ENCODE measurements at regions not wholly inside any gene's neighbourhood (a gene's known extent, or its start where the extent isn't known, plus 50 kb on each side); places are given as distances from the start of the nearest gene placed in this dataset.

DNA sequence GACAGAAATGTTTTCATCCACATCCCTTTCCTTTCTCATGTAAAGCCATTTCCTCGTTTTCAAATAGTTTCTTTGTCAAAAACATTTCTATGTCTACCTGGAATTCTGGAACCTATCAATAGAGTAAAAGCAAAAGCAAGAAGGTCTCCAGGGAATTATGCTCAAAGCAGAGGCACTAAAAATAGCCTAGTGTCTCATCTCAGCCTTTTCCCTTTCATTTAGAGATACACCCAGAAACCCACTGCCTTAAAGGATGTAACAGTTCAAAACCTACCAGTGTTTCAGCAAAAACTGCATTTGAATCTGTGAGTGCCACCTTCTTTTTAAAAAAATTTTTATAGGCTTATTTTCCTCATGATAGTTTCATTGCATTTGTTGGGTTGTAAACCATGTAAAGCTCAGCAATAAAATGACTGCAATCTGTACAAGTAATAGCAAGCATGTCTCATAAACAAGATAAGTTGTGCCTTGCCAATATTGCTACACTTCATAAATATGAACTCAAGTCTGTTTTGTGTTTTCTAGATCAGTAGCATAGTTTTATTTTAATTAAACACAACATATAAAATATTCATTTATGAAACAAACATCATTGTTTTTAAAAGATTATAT lies 927.3 kb upstream of the ACVR2A start:
- DNase-seq: no peak
- ChIA-PET POLR2A (no interaction called here), CTCF (no interaction called here)
- H3K4me1 ChIP-seq (ENCODE audit: control insufficient read depth in 2 of 2, insufficient read depth in 2 of 2, low read length in 2 of 2): no peaks in the 10 kb centered on the region
- no peak overlapping the region for H3K27ac Mint-ChIP-seq
- no peaks in the 10 kb centered on the region for H3K27me3 Mint-ChIP-seq
- H4K20me1 ChIP-seq (ENCODE audit: control insufficient read depth, insufficient read depth, low read length, poor library complexity, severe bottlenecking): no peaks in the 10 kb centered on the region
- no peak for TF ChIP-seq EZH2 (IDR thresholded peaks at IDR 0.05; ENCODE audit: borderline replicate concordance, insufficient read depth, low read depth, low read length, poor library complexity, severe bottlenecking)
- TF ChIP-seq, protein P1, sequence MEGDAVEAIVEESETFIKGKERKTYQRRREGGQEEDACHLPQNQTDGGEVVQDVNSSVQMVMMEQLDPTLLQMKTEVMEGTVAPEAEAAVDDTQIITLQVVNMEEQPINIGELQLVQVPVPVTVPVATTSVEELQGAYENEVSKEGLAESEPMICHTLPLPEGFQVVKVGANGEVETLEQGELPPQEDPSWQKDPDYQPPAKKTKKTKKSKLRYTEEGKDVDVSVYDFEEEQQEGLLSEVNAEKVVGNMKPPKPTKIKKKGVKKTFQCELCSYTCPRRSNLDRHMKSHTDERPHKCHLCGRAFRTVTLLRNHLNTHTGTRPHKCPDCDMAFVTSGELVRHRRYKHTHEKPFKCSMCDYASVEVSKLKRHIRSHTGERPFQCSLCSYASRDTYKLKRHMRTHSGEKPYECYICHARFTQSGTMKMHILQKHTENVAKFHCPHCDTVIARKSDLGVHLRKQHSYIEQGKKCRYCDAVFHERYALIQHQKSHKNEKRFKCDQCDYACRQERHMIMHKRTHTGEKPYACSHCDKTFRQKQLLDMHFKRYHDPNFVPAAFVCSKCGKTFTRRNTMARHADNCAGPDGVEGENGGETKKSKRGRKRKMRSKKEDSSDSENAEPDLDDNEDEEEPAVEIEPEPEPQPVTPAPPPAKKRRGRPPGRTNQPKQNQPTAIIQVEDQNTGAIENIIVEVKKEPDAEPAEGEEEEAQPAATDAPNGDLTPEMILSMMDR (IDR thresholded peaks at IDR 0.05): no peak
- intact Hi-C loops (cut with micrococcal nuclease): no loop called here
- H3K79me2 ChIP-seq (ENCODE audit: control insufficient read depth, insufficient read depth, low read length): no peaks in the 10 kb centered on the region
- no peaks in the 10 kb centered on the region for H3K9me3 ChIP-seq (ENCODE audit: control extremely low read depth in 1 of 3, control insufficient read depth in 2 of 3, insufficient read depth in 1 of 3, low read length in 2 of 3)
- H3K4me1 Mint-ChIP-seq: no peaks in the 10 kb centered on the region
- no peak overlapping the region for H3K27ac ChIP-seq (ENCODE audit: low read length in 2 of 2)
- no peaks in the 10 kb centered on the region for H3K36me3 ChIP-seq (replicated peaks in 1 of 2; ENCODE audit: control extremely low read depth in 1 of 2, control insufficient read depth in 1 of 2, extremely low read depth in 1 of 2, insufficient read depth in 2 of 2, low read length in 1 of 2)
- H3K9ac ChIP-seq (ENCODE audit: low read length): no peak overlapping the region
- no peaks in the 10 kb centered on the region for H3K27me3 ChIP-seq (replicated peaks in 1 of 4; ENCODE audit: control extremely low read depth in 1 of 4, control insufficient read depth in 3 of 4, insufficient read depth in 4 of 4, low read length in 3 of 4)
- no peaks in the 10 kb centered on the region for H3K9me3 Mint-ChIP-seq (ENCODE audit: insufficient read depth)
- ATAC-seq (ENCODE audit: low read depth): no peak
- 70% methylated on average over 1 of the region's 1 CpG for whole genome bisulfite sequencing (ENCODE audit: insufficient coverage)
- H3K4me3 ChIP-seq (ENCODE audit: control extremely low read depth in 1 of 5, extremely low read depth in 1 of 5, insufficient read depth in 1 of 5, low read depth in 2 of 5, low read length in 4 of 5): no peak overlapping the region
- no peak overlapping the region for H3K4me2 ChIP-seq (replicated peaks; ENCODE audit: low read depth, low read length, poor library complexity, severe bottlenecking)
- no peak overlapping the region for H2AFZ ChIP-seq (ENCODE audit: insufficient read depth, low read depth, low read length, poor library complexity, severe bottlenecking)
- no peak overlapping the region for H3K4me3 Mint-ChIP-seq

DNA sequence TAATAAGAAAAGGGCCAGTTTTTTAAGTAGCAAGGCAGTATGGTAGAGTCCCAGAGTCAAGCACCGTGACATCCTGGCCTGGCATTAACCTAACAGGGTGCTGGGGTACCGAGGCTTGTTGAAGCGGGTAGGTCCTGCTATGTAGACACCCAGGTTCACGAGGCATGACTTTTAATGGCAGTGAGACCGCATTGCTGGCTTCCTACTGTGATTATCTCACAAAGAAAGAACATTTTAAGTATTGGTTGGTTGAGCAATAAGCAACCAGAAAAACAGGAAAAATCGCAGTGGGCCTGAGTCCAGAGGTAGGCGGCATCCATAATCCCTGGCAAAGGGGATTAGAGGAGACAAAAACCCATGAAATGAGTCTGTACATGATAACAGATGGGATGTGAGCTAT lies 927.9 kb upstream of the ACVR2A start:
- H3K27me3 Mint-ChIP-seq: no peaks in the 10 kb centered on the region
- ATAC-seq (ENCODE audit: low read depth) (no peak), DNase-seq (no peak)
- intact Hi-C loops (cut with micrococcal nuclease): no loop called here
- H3K4me2 ChIP-seq (replicated peaks; ENCODE audit: low read depth, low read length, poor library complexity, severe bottlenecking): no peak overlapping the region
- H3K79me2 ChIP-seq (ENCODE audit: control insufficient read depth, insufficient read depth, low read length): no peaks in the 10 kb centered on the region
- H3K36me3 ChIP-seq (replicated peaks in 1 of 2; ENCODE audit: control extremely low read depth in 1 of 2, control insufficient read depth in 1 of 2, extremely low read depth in 1 of 2, insufficient read depth in 2 of 2, low read length in 1 of 2): no peaks in the 10 kb centered on the region
- POLR2A ChIA-PET: no interaction called here
- CTCF ChIA-PET: no interaction called here
- H2AFZ ChIP-seq (ENCODE audit: insufficient read depth, low read depth, low read length, poor library complexity, severe bottlenecking): no peak overlapping the region
- H3K9ac ChIP-seq (ENCODE audit: low read length): no peak overlapping the region
- no peaks in the 10 kb centered on the region for H3K4me1 Mint-ChIP-seq
- no peaks in the 10 kb centered on the region for H3K4me1 ChIP-seq (ENCODE audit: control insufficient read depth in 2 of 2, insufficient read depth in 2 of 2, low read length in 2 of 2)
- TF ChIP-seq, protein P1 (IDR thresholded peaks at IDR 0.05): no peak
- no peak for TF ChIP-seq EZH2 (IDR thresholded peaks at IDR 0.05; ENCODE audit: borderline replicate concordance, insufficient read depth, low read depth, low read length, poor library complexity, severe bottlenecking)
- H3K9me3 ChIP-seq (ENCODE audit: control extremely low read depth in 1 of 3, control insufficient read depth in 2 of 3, insufficient read depth in 1 of 3, low read length in 2 of 3): peaks cover 0 to under 1% (median 0%) of the 10 kb centered on the region in 3 donors
- H3K27ac Mint-ChIP-seq: no peak overlapping the region
- H3K27me3 ChIP-seq (replicated peaks in 1 of 4; ENCODE audit: control extremely low read depth in 1 of 4, control insufficient read depth in 3 of 4, insufficient read depth in 4 of 4, low read length in 3 of 4): no peaks in the 10 kb centered on the region
- 79% methylated on average over 2 of the region's 7 CpGs for WGBS (ENCODE audit: insufficient coverage)
- H3K4me3 ChIP-seq (ENCODE audit: control extremely low read depth in 1 of 5, extremely low read depth in 1 of 5, insufficient read depth in 1 of 5, low read depth in 2 of 5, low read length in 4 of 5): no peak overlapping the region
- H3K27ac ChIP-seq (ENCODE audit: low read length in 2 of 2): no peak overlapping the region
- no peaks in the 10 kb centered on the region for H3K9me3 Mint-ChIP-seq (ENCODE audit: insufficient read depth)
- no peak overlapping the region for H3K4me3 Mint-ChIP-seq
- no peaks in the 10 kb centered on the region for H4K20me1 ChIP-seq (ENCODE audit: control insufficient read depth, insufficient read depth, low read length, poor library complexity, severe bottlenecking)
